ENCODE measurements at regions not wholly inside any gene's neighbourhood (a gene's known extent, or its start where the extent isn't known, plus 50 kb on each side); places are given as distances from the start of the nearest gene placed in this dataset.

DNA sequence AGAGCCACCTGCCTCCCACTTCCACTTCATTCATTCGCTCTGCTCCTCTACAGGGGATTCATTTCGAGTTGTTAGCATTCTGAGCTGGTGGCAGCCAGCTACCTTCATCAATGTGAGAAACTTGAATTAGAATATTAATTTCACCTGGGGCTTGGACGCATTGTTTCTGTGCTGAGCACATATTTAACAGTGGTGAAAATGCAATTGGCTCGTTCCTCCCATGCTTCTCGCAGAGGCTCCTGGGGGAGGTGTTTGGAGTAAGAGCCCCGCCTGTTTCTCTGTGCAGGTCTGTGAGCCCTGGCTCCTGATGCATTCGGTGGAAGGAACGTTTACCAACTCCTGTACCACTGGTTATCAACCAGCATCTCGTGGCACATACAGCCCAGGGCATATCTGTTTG is 141.5 kb downstream of the AACS start:
- TF ChIP-seq, protein P1, sequence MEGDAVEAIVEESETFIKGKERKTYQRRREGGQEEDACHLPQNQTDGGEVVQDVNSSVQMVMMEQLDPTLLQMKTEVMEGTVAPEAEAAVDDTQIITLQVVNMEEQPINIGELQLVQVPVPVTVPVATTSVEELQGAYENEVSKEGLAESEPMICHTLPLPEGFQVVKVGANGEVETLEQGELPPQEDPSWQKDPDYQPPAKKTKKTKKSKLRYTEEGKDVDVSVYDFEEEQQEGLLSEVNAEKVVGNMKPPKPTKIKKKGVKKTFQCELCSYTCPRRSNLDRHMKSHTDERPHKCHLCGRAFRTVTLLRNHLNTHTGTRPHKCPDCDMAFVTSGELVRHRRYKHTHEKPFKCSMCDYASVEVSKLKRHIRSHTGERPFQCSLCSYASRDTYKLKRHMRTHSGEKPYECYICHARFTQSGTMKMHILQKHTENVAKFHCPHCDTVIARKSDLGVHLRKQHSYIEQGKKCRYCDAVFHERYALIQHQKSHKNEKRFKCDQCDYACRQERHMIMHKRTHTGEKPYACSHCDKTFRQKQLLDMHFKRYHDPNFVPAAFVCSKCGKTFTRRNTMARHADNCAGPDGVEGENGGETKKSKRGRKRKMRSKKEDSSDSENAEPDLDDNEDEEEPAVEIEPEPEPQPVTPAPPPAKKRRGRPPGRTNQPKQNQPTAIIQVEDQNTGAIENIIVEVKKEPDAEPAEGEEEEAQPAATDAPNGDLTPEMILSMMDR (conservative IDR thresholded peaks at IDR 0.05), result no peak
- TF ChIP-seq EZH2 (IDR thresholded peaks at IDR 0.05; ENCODE audit: low read depth), result no peak
